GM18511 (cell line): ENCODE measurements at regions not wholly inside any gene's neighbourhood (a gene's known extent, or its start where the extent isn't known, plus 50 kb on each side); places are given as distances from the start of the nearest gene placed in this dataset.
"Not testable (repeated sequence)": the region's sequence is repeated elsewhere in the genome, so short reads cannot be mapped to it uniquely, and the experiment has no call there.

Source experiments
- ATAC-seq: cut with Tn5 transposase; IDR thresholded peaks from one replicate; pipeline ENCODE4 v1.9.1; 2021; ENCODE audit warnings: mild to moderate bottlenecking, moderate library complexity; ENCODE audit not compliant: unreplicated experiment

GRCh38 chr4:18698119-18698883 is 676.7 kb upstream of the LCORL start:
- no peak for ATAC-seq

- ATAC-seq: no peak
Measured at GRCh38 chr4:18695733-18696527, 674.4 kb upstream of the LCORL start.

- no peak for ATAC-seq
Measured at GRCh38 chr4:18691431-18692200, 670.1 kb upstream of the LCORL start.

GRCh38 chr4:18690291-18690955 is 668.9 kb upstream of the LCORL start:
- ATAC-seq: no peak

- ATAC-seq: peak; percentile 84
Measured at GRCh38 chr4:18689308-18690115, 668.0 kb upstream of the LCORL start.

- ATAC-seq: not testable (repeated sequence)
Measured at GRCh38 chr4:18688351-18688750, 666.8 kb upstream of the LCORL start.

- ATAC-seq: no peak
Measured at GRCh38 chr4:18686338-18687037, 664.9 kb upstream of the LCORL start.

- no peak for ATAC-seq
Measured at GRCh38 chr4:18684932-18685331, 663.4 kb upstream of the LCORL start.

GRCh38 chr4:18676526-18676915 is 655.0 kb upstream of the LCORL start:
- no peak for ATAC-seq

GRCh38 chr4:18675586-18676525 is 654.3 kb upstream of the LCORL start:
- no peak for ATAC-seq

- ATAC-seq: no peak
Measured at GRCh38 chr4:18670034-18670433, 648.5 kb upstream of the LCORL start.

GRCh38 chr4:18669390-18669789 is 647.8 kb upstream of the LCORL start:
- ATAC-seq: no peak

GRCh38 chr4:18666322-18666721 is 644.8 kb upstream of the LCORL start:
- ATAC-seq: no peak

- ATAC-seq: no peak
Measured at GRCh38 chr4:18664171-18664570, 642.6 kb upstream of the LCORL start.

- no peak for ATAC-seq
Measured at GRCh38 chr4:18645351-18645750, 623.8 kb upstream of the LCORL start.

GRCh38 chr4:18641334-18641733 is 619.8 kb upstream of the LCORL start:
- no peak for ATAC-seq

- ATAC-seq: no peak
Measured at GRCh38 chr4:18638031-18638430, 616.5 kb upstream of the LCORL start.

- no peak for ATAC-seq
Measured at GRCh38 chr4:18636001-18636585, 614.5 kb upstream of the LCORL start.
